ENCODE measurements at regions not wholly inside any gene's neighbourhood (a gene's known extent, or its start where the extent isn't known, plus 50 kb on each side); places are given as distances from the start of the nearest gene placed in this dataset.

DNA sequence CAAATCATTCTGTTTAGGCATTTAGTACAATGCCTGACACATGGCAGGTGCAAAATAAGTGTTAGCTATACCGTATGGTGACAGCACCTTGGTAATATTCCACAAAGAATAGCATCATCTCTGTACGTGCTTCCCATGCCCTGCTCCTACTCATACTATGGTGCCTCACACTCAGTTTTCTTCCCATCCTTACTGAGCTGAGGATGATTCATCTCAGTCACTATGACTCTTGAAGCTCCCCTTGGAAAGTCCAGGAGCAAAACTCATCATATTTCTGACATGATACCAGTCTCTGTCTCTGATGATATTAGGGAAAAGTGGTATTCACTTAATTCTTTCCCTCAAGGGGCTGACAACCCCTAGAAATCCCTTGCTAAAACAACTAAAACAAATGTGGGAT, 423.3 kb downstream of the EFNA5 start:
- Histone ChIP-seq H3K9ac (ENCODE audit: insufficient read length) (no peak overlapping the region), H3K27ac (no peak overlapping the region), H3K9me3 (ENCODE audit: low read depth, low read length) (no peaks in the 10 kb centered on the region), H3K36me3 (ENCODE audit: insufficient read depth, low read length) (no peaks in the 10 kb centered on the region), H3K4me3 (no peak overlapping the region)
- DNase-seq (ENCODE audit: low read depth, low spot score), result no peak
- no peak for TF ChIP-seq POLR2AphosphoS5 (IDR thresholded peaks at IDR 0.05; ENCODE audit: borderline replicate concordance, low read depth, low read length)

GRCh38 chr5:107243220-107243579, 427.5 kb downstream of the EFNA5 start:
- no peak for TF ChIP-seq EZH2 (IDR thresholded peaks at IDR 0.05)
- no peak for TF ChIP-seq FOXP2 (optimal IDR thresholded peaks at IDR 0.05; ENCODE audit: control extremely low read depth, extremely low read length, insufficient read depth)
- no peak for TF ChIP-seq POLR2AphosphoS5 (IDR thresholded peaks at IDR 0.05; ENCODE audit: borderline replicate concordance, low read depth, low read length)
- Histone ChIP-seq H3K9me3 (ENCODE audit: low read depth, low read length) (no peaks in the 10 kb centered on the region), H3K9ac (ENCODE audit: insufficient read length) (no peak overlapping the region), H3K27ac (no peak overlapping the region), H3K4me3 (no peak overlapping the region), H3K36me3 (ENCODE audit: insufficient read depth, low read length) (no peaks in the 10 kb centered on the region)
- no peak for DNase-seq (ENCODE audit: low read depth, low spot score)

- H3K9ac ChIP-seq (ENCODE audit: insufficient read length), result no peak overlapping the region
- DNase-seq (ENCODE audit: low read depth, low spot score), result no peak
- no peak overlapping the region for H3K4me3 ChIP-seq
- no peaks in the 10 kb centered on the region for H3K36me3 ChIP-seq (ENCODE audit: insufficient read depth, low read length)
- no peaks in the 10 kb centered on the region for H3K9me3 ChIP-seq (ENCODE audit: low read depth, low read length)
- no peak overlapping the region for H3K27ac ChIP-seq
- TF ChIP-seq EZH2 (IDR thresholded peaks at IDR 0.05) (no peak), POLR2AphosphoS5 (IDR thresholded peaks at IDR 0.05; ENCODE audit: borderline replicate concordance, low read depth, low read length) (no peak), FOXP2 (optimal IDR thresholded peaks at IDR 0.05; ENCODE audit: control extremely low read depth, extremely low read length, insufficient read depth) (no peak)
Measured at GRCh38 chr5:107242411-107243219, 428.1 kb downstream of the EFNA5 start.

GRCh38 chr5:107241841-107242240, 428.9 kb downstream of the EFNA5 start:
- Histone ChIP-seq H3K9ac (ENCODE audit: insufficient read length) (no peak overlapping the region), H3K4me3 (no peak overlapping the region), H3K36me3 (ENCODE audit: insufficient read depth, low read length) (no peaks in the 10 kb centered on the region), H3K27ac (no peak overlapping the region), H3K9me3 (ENCODE audit: low read depth, low read length) (no peaks in the 10 kb centered on the region)
- no peak for TF ChIP-seq FOXP2 (optimal IDR thresholded peaks at IDR 0.05; ENCODE audit: control extremely low read depth, extremely low read length, insufficient read depth)
- no peak for TF ChIP-seq EZH2 (IDR thresholded peaks at IDR 0.05)
- no peak for DNase-seq (ENCODE audit: low read depth, low spot score)

DNA sequence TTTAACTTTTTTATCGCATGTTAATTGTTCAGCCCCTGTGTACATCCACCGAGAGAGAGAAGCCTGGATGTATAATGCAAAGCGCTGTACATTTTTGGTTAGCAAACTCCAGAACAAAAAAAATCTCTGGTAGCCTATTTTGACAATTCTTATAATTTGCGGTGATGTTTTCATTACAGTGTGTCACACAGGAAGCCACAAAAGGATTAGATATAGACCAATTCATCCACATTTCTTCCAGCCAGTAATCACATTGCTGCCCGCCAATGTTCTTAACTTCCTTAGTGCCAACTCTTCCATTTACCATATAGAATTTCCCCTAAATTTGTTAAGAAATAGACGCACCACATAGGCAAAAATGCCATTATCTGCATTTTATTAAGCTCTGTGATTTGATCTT, 435.6 kb downstream of the EFNA5 start:
- no peak for DNase-seq (ENCODE audit: low read depth, low spot score)
- TF ChIP-seq EZH2 (IDR thresholded peaks at IDR 0.05) (no peak), FOXP2 (optimal IDR thresholded peaks at IDR 0.05; ENCODE audit: control extremely low read depth, extremely low read length, insufficient read depth) (no peak), POLR2AphosphoS5 (IDR thresholded peaks at IDR 0.05; ENCODE audit: borderline replicate concordance, low read depth, low read length) (no peak)
- Histone ChIP-seq H3K36me3 (ENCODE audit: insufficient read depth, low read length) (no peaks in the 10 kb centered on the region), H3K9me3 (ENCODE audit: low read depth, low read length) (no peaks in the 10 kb centered on the region), H3K27ac (no peak overlapping the region), H3K4me3 (no peak overlapping the region), H3K9ac (ENCODE audit: insufficient read length) (no peak overlapping the region)

DNA sequence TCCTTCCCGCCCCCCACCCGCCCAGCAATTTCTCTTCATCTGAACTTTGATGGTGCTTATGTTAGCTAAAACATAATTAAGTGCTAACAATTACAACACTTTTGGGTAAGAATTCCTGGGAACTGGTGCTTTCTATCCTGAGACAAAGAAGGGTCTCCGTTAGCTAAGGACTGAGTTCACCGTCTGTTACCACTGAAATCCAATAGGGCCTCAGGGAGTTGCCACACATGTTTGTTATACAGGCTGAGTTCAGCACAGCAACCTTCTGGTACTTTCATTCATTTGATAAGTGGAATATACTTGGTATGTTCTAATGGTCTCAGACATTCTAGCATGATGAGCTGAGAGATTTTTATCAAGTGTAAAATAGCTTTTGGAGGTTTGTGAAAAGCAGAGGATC, 437.9 kb downstream of the EFNA5 start:
- DNase-seq (ENCODE audit: low read depth, low spot score), result no peak
- H3K36me3 ChIP-seq (ENCODE audit: insufficient read depth, low read length), result no peaks in the 10 kb centered on the region
- TF ChIP-seq EZH2 (IDR thresholded peaks at IDR 0.05) (no peak), FOXP2 (optimal IDR thresholded peaks at IDR 0.05; ENCODE audit: control extremely low read depth, extremely low read length, insufficient read depth) (no peak), POLR2AphosphoS5 (IDR thresholded peaks at IDR 0.05; ENCODE audit: borderline replicate concordance, low read depth, low read length) (no peak)
- H3K9ac ChIP-seq (ENCODE audit: insufficient read length), result no peak overlapping the region
- H3K27ac ChIP-seq, result no peak overlapping the region
- H3K9me3 ChIP-seq (ENCODE audit: low read depth, low read length), result no peaks in the 10 kb centered on the region
- H3K4me3 ChIP-seq, result no peak overlapping the region

- no peak for DNase-seq (ENCODE audit: low read depth, low spot score)
- Histone ChIP-seq H3K36me3 (ENCODE audit: insufficient read depth, low read length) (no peaks in the 10 kb centered on the region), H3K27ac (no peak overlapping the region), H3K9ac (ENCODE audit: insufficient read length) (no peak overlapping the region), H3K4me3 (no peak overlapping the region), H3K9me3 (ENCODE audit: low read depth, low read length) (no peaks in the 10 kb centered on the region)
- TF ChIP-seq POLR2AphosphoS5 (IDR thresholded peaks at IDR 0.05; ENCODE audit: borderline replicate concordance, low read depth, low read length) (no peak), FOXP2 (optimal IDR thresholded peaks at IDR 0.05; ENCODE audit: control extremely low read depth, extremely low read length, insufficient read depth) (no peak), EZH2 (IDR thresholded peaks at IDR 0.05) (no peak)
Measured at GRCh38 chr5:107232293-107232692, 438.4 kb downstream of the EFNA5 start.

- no peak for DNase-seq (ENCODE audit: low read depth, low spot score)
- TF ChIP-seq FOXP2 (optimal IDR thresholded peaks at IDR 0.05; ENCODE audit: control extremely low read depth, extremely low read length, insufficient read depth), result no peak
- no peak for TF ChIP-seq POLR2AphosphoS5 (IDR thresholded peaks at IDR 0.05; ENCODE audit: borderline replicate concordance, low read depth, low read length)
- TF ChIP-seq EZH2 (IDR thresholded peaks at IDR 0.05), result no peak
- Histone ChIP-seq H3K36me3 (ENCODE audit: insufficient read depth, low read length) (no peaks in the 10 kb centered on the region), H3K27ac (no peak overlapping the region), H3K4me3 (no peak overlapping the region), H3K9ac (ENCODE audit: insufficient read length) (no peak overlapping the region), H3K9me3 (ENCODE audit: low read depth, low read length) (no peaks in the 10 kb centered on the region)
Measured at GRCh38 chr5:107231191-107231590, 439.5 kb downstream of the EFNA5 start.

GRCh38 chr5:107230367-107230766, 440.4 kb downstream of the EFNA5 start:
- TF ChIP-seq FOXP2 (optimal IDR thresholded peaks at IDR 0.05; ENCODE audit: control extremely low read depth, extremely low read length, insufficient read depth) (no peak), EZH2 (IDR thresholded peaks at IDR 0.05) (no peak), POLR2AphosphoS5 (IDR thresholded peaks at IDR 0.05; ENCODE audit: borderline replicate concordance, low read depth, low read length) (no peak)
- no peak overlapping the region for H3K9ac ChIP-seq (ENCODE audit: insufficient read length)
- H3K36me3 ChIP-seq (ENCODE audit: insufficient read depth, low read length), result no peaks in the 10 kb centered on the region
- H3K9me3 ChIP-seq (ENCODE audit: low read depth, low read length), result no peaks in the 10 kb centered on the region
- H3K4me3 ChIP-seq, result no peak overlapping the region
- no peak overlapping the region for H3K27ac ChIP-seq
- no peak for DNase-seq (ENCODE audit: low read depth, low spot score)

Measured in SK-N-MC (cell line).